ENCODE measurements at regions not wholly inside any gene's neighbourhood (a gene's known extent, or its start where the extent isn't known, plus 50 kb on each side); places are given as distances from the start of the nearest gene placed in this dataset.

DNA sequence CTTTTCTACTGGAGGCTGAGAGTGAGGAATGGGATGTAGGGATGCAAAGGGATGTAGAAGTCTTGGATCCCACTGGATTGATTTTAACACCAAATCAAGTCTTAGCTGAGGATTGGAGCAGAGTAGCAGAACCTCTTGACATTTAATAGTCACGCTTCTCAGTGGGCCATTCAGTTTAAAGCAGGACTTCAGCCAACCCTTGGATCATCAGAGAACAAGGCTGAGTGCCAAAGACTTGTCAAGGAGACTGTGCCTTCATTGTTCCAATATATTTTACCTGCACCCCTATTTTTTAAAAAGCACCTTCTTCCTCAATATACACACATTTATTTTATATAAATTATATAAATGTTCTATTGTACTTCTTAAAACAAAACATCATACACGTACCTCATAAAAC, 242.4 kb upstream of the ST6GAL2 start:
- TF ChIP-seq, protein P1, sequence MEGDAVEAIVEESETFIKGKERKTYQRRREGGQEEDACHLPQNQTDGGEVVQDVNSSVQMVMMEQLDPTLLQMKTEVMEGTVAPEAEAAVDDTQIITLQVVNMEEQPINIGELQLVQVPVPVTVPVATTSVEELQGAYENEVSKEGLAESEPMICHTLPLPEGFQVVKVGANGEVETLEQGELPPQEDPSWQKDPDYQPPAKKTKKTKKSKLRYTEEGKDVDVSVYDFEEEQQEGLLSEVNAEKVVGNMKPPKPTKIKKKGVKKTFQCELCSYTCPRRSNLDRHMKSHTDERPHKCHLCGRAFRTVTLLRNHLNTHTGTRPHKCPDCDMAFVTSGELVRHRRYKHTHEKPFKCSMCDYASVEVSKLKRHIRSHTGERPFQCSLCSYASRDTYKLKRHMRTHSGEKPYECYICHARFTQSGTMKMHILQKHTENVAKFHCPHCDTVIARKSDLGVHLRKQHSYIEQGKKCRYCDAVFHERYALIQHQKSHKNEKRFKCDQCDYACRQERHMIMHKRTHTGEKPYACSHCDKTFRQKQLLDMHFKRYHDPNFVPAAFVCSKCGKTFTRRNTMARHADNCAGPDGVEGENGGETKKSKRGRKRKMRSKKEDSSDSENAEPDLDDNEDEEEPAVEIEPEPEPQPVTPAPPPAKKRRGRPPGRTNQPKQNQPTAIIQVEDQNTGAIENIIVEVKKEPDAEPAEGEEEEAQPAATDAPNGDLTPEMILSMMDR (IDR thresholded peaks at IDR 0.05): no peak
- no peak for TF ChIP-seq POLR2A (IDR thresholded peaks at IDR 0.05; ENCODE audit: low read depth)

Data from esophagus muscularis mucosa (tissue), 3 donors.